ENCODE measurements at regions not wholly inside any gene's neighbourhood (a gene's known extent, or its start where the extent isn't known, plus 50 kb on each side); places are given as distances from the start of the nearest gene placed in this dataset.

DNA sequence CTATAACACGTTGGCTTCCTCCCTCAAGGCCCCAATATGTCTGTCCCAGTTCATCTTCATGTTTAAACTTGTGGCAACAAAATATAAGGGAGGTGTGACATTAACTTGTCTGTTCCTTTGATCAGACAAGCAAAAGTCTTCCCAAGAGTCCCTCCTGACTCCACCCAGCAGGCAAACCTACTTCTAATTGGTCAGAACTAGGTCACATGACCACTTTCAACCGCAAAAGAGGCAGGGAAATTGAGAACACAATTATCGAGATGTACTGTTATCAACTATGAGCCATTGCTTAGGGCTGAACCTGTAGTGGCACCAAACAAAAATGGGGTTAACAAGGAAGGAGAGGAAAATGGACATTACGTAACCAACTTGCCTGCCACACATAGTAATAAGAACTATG lies 246.8 kb upstream of the TET2 start:
- Histone ChIP-seq H3K4me2 (no peak overlapping the region), H3K27ac (ENCODE audit: low read depth) (no peak overlapping the region), H3K9me2 (ENCODE audit: insufficient read depth) (no peaks in the 10 kb centered on the region), H3F3A (replicated peaks; ENCODE audit: low read depth) (no peaks in the 10 kb centered on the region), H3K4me1 (ENCODE audit: insufficient read depth) (no peaks in the 10 kb centered on the region), H3K27me3 (ENCODE audit: insufficient read depth) (peaks cover 19% of the 10 kb centered on the region), H3K4me3 (no peak overlapping the region), H3K36me3 (ENCODE audit: insufficient read depth) (no peaks in the 10 kb centered on the region), H4K20me1 (replicated peaks; ENCODE audit: insufficient read depth) (no peaks in the 10 kb centered on the region), H3K79me2 (replicated peaks; ENCODE audit: insufficient read depth) (no peaks in the 10 kb centered on the region), H2AFZ (no peak overlapping the region)
- DNase-seq (ENCODE audit: low spot score) (no peak), ATAC-seq (no peak)
- Mint-ChIP-seq H3K27me3 (ENCODE audit: insufficient read depth, low read depth, poor library complexity) (peaks cover 9% of the 10 kb centered on the region), H3K36me3 (ENCODE audit: low read depth) (peaks cover 6% of the 10 kb centered on the region; the same call in 2 of the 3 replicates), H3K4me3 (no peak overlapping the region), H3K4me1 (no peaks in the 10 kb centered on the region; the same call in 2 of the 3 replicates), H3K27ac (no peak overlapping the region), H3K9me3 (peaks cover 10% of the 10 kb centered on the region)
- TF ChIP-seq CREB1 (CRISPR knock-in tag; IDR thresholded peaks at IDR 0.05; ENCODE audit: low read depth) (no peak), EZH2phosphoT487 (IDR thresholded peaks at IDR 0.05; ENCODE audit: unreplicated experiment) (no peak), NANOG (IDR thresholded peaks at IDR 0.05; ENCODE audit: borderline replicate concordance) (no peak), JUNB (IDR thresholded peaks at IDR 0.05; ENCODE audit: unreplicated experiment) (no peak), ZNF114 (CRISPR knock-in tag; IDR thresholded peaks at IDR 0.05) (no peak), EZH2 (IDR thresholded peaks at IDR 0.05; ENCODE audit: low read depth, unreplicated experiment) (no peak), POLR2AphosphoS5 (IDR thresholded peaks at IDR 0.05; ENCODE audit: low read depth) (no peak), ZNF331 (CRISPR knock-in tag; IDR thresholded peaks at IDR 0.05; ENCODE audit: low read depth) (no peak), STAT1 (IDR thresholded peaks at IDR 0.05; ENCODE audit: unreplicated experiment) (no peak)
- TF ChIP-seq, protein P1, sequence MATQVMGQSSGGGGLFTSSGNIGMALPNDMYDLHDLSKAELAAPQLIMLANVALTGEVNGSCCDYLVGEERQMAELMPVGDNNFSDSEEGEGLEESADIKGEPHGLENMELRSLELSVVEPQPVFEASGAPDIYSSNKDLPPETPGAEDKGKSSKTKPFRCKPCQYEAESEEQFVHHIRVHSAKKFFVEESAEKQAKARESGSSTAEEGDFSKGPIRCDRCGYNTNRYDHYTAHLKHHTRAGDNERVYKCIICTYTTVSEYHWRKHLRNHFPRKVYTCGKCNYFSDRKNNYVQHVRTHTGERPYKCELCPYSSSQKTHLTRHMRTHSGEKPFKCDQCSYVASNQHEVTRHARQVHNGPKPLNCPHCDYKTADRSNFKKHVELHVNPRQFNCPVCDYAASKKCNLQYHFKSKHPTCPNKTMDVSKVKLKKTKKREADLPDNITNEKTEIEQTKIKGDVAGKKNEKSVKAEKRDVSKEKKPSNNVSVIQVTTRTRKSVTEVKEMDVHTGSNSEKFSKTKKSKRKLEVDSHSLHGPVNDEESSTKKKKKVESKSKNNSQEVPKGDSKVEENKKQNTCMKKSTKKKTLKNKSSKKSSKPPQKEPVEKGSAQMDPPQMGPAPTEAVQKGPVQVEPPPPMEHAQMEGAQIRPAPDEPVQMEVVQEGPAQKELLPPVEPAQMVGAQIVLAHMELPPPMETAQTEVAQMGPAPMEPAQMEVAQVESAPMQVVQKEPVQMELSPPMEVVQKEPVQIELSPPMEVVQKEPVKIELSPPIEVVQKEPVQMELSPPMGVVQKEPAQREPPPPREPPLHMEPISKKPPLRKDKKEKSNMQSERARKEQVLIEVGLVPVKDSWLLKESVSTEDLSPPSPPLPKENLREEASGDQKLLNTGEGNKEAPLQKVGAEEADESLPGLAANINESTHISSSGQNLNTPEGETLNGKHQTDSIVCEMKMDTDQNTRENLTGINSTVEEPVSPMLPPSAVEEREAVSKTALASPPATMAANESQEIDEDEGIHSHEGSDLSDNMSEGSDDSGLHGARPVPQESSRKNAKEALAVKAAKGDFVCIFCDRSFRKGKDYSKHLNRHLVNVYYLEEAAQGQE (IDR thresholded peaks at IDR 0.05; ENCODE audit: unreplicated experiment) = no peak
- TF ChIP-seq, protein P2, sequence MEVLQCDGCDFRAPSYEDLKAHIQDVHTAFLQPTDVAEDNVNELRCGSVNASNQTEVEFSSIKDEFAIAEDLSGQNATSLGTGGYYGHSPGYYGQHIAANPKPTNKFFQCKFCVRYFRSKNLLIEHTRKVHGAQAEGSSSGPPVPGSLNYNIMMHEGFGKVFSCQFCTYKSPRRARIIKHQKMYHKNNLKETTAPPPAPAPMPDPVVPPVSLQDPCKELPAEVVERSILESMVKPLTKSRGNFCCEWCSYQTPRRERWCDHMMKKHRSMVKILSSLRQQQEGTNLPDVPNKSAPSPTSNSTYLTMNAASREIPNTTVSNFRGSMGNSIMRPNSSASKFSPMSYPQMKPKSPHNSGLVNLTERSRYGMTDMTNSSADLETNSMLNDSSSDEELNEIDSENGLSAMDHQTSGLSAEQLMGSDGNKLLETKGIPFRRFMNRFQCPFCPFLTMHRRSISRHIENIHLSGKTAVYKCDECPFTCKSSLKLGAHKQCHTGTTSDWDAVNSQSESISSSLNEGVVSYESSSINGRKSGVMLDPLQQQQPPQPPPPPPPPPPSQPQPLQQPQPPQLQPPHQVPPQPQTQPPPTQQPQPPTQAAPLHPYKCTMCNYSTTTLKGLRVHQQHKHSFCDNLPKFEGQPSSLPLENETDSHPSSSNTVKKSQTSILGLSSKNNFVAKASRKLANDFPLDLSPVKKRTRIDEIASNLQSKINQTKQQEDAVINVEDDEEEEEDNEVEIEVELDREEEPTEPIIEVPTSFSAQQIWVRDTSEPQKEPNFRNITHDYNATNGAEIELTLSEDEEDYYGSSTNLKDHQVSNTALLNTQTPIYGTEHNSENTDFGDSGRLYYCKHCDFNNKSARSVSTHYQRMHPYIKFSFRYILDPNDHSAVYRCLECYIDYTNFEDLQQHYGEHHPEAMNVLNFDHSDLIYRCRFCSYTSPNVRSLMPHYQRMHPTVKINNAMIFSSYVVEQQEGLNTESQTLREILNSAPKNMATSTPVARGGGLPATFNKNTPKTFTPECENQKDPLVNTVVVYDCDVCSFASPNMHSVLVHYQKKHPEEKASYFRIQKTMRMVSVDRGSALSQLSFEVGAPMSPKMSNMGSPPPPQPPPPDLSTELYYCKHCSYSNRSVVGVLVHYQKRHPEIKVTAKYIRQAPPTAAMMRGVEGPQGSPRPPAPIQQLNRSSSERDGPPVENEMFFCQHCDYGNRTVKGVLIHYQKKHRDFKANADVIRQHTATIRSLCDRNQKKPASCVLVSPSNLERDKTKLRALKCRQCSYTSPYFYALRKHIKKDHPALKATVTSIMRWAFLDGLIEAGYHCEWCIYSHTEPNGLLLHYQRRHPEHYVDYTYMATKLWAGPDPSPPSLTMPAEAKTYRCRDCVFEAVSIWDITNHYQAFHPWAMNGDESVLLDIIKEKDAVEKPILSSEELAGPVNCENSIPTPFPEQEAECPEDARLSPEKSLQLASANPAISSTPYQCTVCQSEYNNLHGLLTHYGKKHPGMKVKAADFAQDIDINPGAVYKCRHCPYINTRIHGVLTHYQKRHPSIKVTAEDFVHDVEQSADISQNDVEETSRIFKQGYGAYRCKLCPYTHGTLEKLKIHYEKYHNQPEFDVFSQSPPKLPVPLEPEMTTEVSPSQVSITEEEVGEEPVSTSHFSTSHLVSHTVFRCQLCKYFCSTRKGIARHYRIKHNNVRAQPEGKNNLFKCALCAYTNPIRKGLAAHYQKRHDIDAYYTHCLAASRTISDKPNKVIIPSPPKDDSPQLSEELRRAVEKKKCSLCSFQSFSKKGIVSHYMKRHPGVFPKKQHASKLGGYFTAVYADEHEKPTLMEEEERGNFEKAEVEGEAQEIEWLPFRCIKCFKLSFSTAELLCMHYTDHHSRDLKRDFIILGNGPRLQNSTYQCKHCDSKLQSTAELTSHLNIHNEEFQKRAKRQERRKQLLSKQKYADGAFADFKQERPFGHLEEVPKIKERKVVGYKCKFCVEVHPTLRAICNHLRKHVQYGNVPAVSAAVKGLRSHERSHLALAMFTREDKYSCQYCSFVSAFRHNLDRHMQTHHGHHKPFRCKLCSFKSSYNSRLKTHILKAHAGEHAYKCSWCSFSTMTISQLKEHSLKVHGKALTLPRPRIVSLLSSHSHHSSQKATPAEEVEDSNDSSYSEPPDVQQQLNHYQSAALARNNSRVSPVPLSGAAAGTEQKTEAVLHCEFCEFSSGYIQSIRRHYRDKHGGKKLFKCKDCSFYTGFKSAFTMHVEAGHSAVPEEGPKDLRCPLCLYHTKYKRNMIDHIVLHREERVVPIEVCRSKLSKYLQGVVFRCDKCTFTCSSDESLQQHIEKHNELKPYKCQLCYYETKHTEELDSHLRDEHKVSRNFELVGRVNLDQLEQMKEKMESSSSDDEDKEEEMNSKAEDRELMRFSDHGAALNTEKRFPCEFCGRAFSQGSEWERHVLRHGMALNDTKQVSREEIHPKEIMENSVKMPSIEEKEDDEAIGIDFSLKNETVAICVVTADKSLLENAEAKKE (CRISPR knock-in tag; IDR thresholded peaks at IDR 0.05) = no peak
- TF ChIP-seq, protein P3, sequence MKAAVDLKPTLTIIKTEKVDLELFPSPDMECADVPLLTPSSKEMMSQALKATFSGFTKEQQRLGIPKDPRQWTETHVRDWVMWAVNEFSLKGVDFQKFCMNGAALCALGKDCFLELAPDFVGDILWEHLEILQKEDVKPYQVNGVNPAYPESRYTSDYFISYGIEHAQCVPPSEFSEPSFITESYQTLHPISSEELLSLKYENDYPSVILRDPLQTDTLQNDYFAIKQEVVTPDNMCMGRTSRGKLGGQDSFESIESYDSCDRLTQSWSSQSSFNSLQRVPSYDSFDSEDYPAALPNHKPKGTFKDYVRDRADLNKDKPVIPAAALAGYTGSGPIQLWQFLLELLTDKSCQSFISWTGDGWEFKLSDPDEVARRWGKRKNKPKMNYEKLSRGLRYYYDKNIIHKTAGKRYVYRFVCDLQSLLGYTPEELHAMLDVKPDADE (IDR thresholded peaks at IDR 0.05) = no peak
- TF ChIP-seq, protein P4, sequence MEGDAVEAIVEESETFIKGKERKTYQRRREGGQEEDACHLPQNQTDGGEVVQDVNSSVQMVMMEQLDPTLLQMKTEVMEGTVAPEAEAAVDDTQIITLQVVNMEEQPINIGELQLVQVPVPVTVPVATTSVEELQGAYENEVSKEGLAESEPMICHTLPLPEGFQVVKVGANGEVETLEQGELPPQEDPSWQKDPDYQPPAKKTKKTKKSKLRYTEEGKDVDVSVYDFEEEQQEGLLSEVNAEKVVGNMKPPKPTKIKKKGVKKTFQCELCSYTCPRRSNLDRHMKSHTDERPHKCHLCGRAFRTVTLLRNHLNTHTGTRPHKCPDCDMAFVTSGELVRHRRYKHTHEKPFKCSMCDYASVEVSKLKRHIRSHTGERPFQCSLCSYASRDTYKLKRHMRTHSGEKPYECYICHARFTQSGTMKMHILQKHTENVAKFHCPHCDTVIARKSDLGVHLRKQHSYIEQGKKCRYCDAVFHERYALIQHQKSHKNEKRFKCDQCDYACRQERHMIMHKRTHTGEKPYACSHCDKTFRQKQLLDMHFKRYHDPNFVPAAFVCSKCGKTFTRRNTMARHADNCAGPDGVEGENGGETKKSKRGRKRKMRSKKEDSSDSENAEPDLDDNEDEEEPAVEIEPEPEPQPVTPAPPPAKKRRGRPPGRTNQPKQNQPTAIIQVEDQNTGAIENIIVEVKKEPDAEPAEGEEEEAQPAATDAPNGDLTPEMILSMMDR (conservative IDR thresholded peaks at IDR 0.05; ENCODE audit: low read depth in 2 of 2) = no peak
